ENCODE measurements at regions not wholly inside any gene's neighbourhood (a gene's known extent, or its start where the extent isn't known, plus 50 kb on each side); places are given as distances from the start of the nearest gene placed in this dataset.

- Histone ChIP-seq H3K9me1 (ENCODE audit: control insufficient read depth, extremely low read depth, insufficient read depth, low read length) (no peaks in the 10 kb centered on the region), H3K36me3 (ENCODE audit: control insufficient read depth in 2 of 2, extremely low read depth in 1 of 2, insufficient read depth in 2 of 2, low read length in 2 of 2) (no peaks in the 10 kb centered on the region), H3K79me2 (ENCODE audit: control insufficient read depth, insufficient read depth, low read length) (no peaks in the 10 kb centered on the region), H3K9ac (ENCODE audit: control insufficient read depth, extremely low read depth, insufficient read depth, low read length) (no peak overlapping the region), H3K27me3 (ENCODE audit: control insufficient read depth, extremely low read depth, insufficient read depth, low read length) (no peaks in the 10 kb centered on the region), H4K20me1 (ENCODE audit: control insufficient read depth, extremely low read depth, insufficient read depth, low read length) (no peaks in the 10 kb centered on the region), H3K4me3 (ENCODE audit: control insufficient read depth in 2 of 3, extremely low read depth in 1 of 3, insufficient read depth in 2 of 3, low read depth in 1 of 3, low read length in 3 of 3) (no peak overlapping the region), H3K4me1 (ENCODE audit: control insufficient read depth, extremely low read depth, insufficient read depth, low read length) (peaks cover 10% of the 10 kb centered on the region), H3K4me2 (ENCODE audit: control insufficient read depth, extremely low read depth, insufficient read depth, low read depth, low read length) (no peak overlapping the region), H2AFZ (ENCODE audit: control insufficient read depth, low read length) (no peak overlapping the region), H3K9me3 (ENCODE audit: control insufficient read depth, low read depth, low read length) (no peaks in the 10 kb centered on the region), H3K27ac (ENCODE audit: control insufficient read depth, insufficient read depth, low read length) (no peak overlapping the region)
- no peak for FAIRE-seq
- DNase-seq (ENCODE audit: low read depth, low spot score): no peak
- TF ChIP-seq CTCF (optimal IDR thresholded peaks at IDR 0.05 in 1 of 3, IDR thresholded peaks at IDR 0.05 in 1 of 3, conservative IDR thresholded peaks at IDR 0.05 in 1 of 3; ENCODE audit: extremely low read depth in 1 of 3, insufficient read depth in 2 of 3, low read length in 3 of 3) (no peak), EZH2 (IDR thresholded peaks at IDR 0.05; ENCODE audit: low read length) (no peak)
- dilution Hi-C loops (cut with MboI; ENCODE audit: extremely low pct_ligation_motif_present, low sequenced_read_pairs): no loop called here
Measured at GRCh38 chr15:91712286-91712685, 141.2 kb upstream of the SLCO3A1 start.

GRCh38 chr15:91716536-91716935 is 137.0 kb upstream of the SLCO3A1 start:
- H2AFZ ChIP-seq (ENCODE audit: control insufficient read depth, low read length): no peak overlapping the region
- H3K9ac ChIP-seq (ENCODE audit: control insufficient read depth, extremely low read depth, insufficient read depth, low read length): no peak overlapping the region
- H3K4me1 ChIP-seq (ENCODE audit: control insufficient read depth, extremely low read depth, insufficient read depth, low read length): no peaks in the 10 kb centered on the region
- no peaks in the 10 kb centered on the region for H3K9me1 ChIP-seq (ENCODE audit: control insufficient read depth, extremely low read depth, insufficient read depth, low read length)
- dilution Hi-C loops (cut with MboI; ENCODE audit: extremely low pct_ligation_motif_present, low sequenced_read_pairs): no loop called here
- no peak overlapping the region for H3K4me2 ChIP-seq (ENCODE audit: control insufficient read depth, extremely low read depth, insufficient read depth, low read depth, low read length)
- H3K9me3 ChIP-seq (ENCODE audit: control insufficient read depth, low read depth, low read length): no peaks in the 10 kb centered on the region
- H3K36me3 ChIP-seq (ENCODE audit: control insufficient read depth in 2 of 2, extremely low read depth in 1 of 2, insufficient read depth in 2 of 2, low read length in 2 of 2): no peaks in the 10 kb centered on the region
- no peak overlapping the region for H3K27ac ChIP-seq (ENCODE audit: control insufficient read depth, insufficient read depth, low read length)
- no peaks in the 10 kb centered on the region for H4K20me1 ChIP-seq (ENCODE audit: control insufficient read depth, extremely low read depth, insufficient read depth, low read length)
- FAIRE-seq (no peak), DNase-seq (ENCODE audit: low read depth, low spot score) (no peak)
- no peaks in the 10 kb centered on the region for H3K79me2 ChIP-seq (ENCODE audit: control insufficient read depth, insufficient read depth, low read length)
- no peak overlapping the region for H3K4me3 ChIP-seq (ENCODE audit: control insufficient read depth in 2 of 3, extremely low read depth in 1 of 3, insufficient read depth in 2 of 3, low read depth in 1 of 3, low read length in 3 of 3)
- no peaks in the 10 kb centered on the region for H3K27me3 ChIP-seq (ENCODE audit: control insufficient read depth, extremely low read depth, insufficient read depth, low read length)
- TF ChIP-seq EZH2 (IDR thresholded peaks at IDR 0.05; ENCODE audit: low read length) (no peak), CTCF (optimal IDR thresholded peaks at IDR 0.05 in 1 of 3, IDR thresholded peaks at IDR 0.05 in 1 of 3, conservative IDR thresholded peaks at IDR 0.05 in 1 of 3; ENCODE audit: extremely low read depth in 1 of 3, insufficient read depth in 2 of 3, low read length in 3 of 3) (no peak)

All from keratinocyte (primary cell).